Breast epithelium (tissue), 4 donors: ENCODE measurements at regions not wholly inside any gene's neighbourhood (a gene's known extent, or its start where the extent isn't known, plus 50 kb on each side); places are given as distances from the start of the nearest gene placed in this dataset.

ENCODE experiments used
- DNase-seq, 2 donors: peaks; one replicate each; pipeline ENCODE4 v3.0.0-alpha.2; 2019; ENCODE audit warnings: low spot score in 2 of 2
- H3K27ac ChIP-seq, 2 donors: fragments of 200-600 bp; sonication (generic) in 1 of 2; one replicate each; pipeline ENCODE4 v1.5.1; 2016 to 2019; ENCODE audit warnings: mild to moderate bottlenecking in 1 of 2
- H3K27me3 ChIP-seq, 2 donors: fragments of 200-600 bp; sonication (generic) in 1 of 2; one replicate each; pipeline versions ENCODE4 v1.5.1 to v1.6.0; 2017 to 2019; ENCODE audit warnings: control low read depth in 1 of 2, mild to moderate bottlenecking in 1 of 2
- H3K36me3 ChIP-seq: fragments of 200-600 bp; one replicate; pipeline ENCODE4 v1.5.1; 2019
- H3K4me1 ChIP-seq, 2 donors: fragments of 200-600 bp; sonication (generic); one replicate each; pipeline ENCODE4 v1.5.1; 2016 to 2019; ENCODE audit warnings: control low read depth in 1 of 2
- H3K4me3 ChIP-seq, 3 donors: fragments of 200-600 bp; sonication (generic); 1 replicate in 2 of 3; 2 replicates in 1 of 3; pipeline ENCODE4 v1.5.1; 2016 to 2019; ENCODE audit warnings: mild to moderate bottlenecking in 3 of 3, moderate library complexity in 2 of 3
- H3K9me3 ChIP-seq, 2 donors: fragments of 200-600 bp; sonication (generic) in 1 of 2; one replicate each; pipeline ENCODE4 v1.5.1; 2016 to 2019; ENCODE audit warnings: control low read depth in 1 of 2
- POLR2A ChIP-seq: fragments of 450-650 bp; IDR thresholded peaks from one replicate; pipeline ENCODE4 v1.6.1; 2016; ENCODE audit warnings: antibody characterized with exemption, mild to moderate bottlenecking, moderate library complexity
- POLR2AphosphoS5 ChIP-seq, 3 donors: sonication (generic); formaldehyde crosslinking; IDR thresholded peaks; one replicate each; pipeline ENCODE4 v1.6.1; 2017; ENCODE audit warnings: antibody characterized with exemption in 3 of 3
- intact Hi-C: fragments of 100-400 bp; cut with DNase I; formaldehyde crosslinking; loops from one replicate; pipeline ENCODE4 v1.15.1; 2023; ENCODE audit warnings: low total_unique reads
- TF ChIP-seq, protein P1 (sequence below), 3 donors: fragments of 450-650 bp; IDR thresholded peaks; one replicate each; pipeline ENCODE4 v1.5.1; 2016 to 2017; ENCODE audit warnings: antibody characterized with exemption in 3 of 3, mild to moderate bottlenecking in 3 of 3, moderate library complexity in 3 of 3

DNA sequence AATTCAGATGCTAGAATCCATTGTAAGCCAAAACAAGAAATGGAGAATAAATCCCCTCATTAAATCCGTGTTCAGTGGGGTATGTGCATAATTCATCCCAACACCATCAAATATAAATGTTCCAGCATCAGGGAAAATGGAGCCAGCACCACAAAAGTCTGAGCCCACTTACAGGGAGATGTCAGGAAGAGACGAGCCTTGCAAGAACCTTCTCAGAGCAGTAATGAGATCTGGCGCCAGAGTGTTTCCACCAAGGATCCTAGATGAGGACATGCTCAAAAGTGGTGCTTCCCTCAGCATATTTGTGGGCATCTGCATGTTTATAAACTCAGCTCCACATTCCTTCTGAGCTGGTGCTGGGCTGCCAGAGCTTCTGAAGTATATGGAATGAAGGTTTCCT is 541.9 kb upstream of the C16orf82 start:
- H3K36me3 ChIP-seq = no peaks in the 10 kb centered on the region
- no peaks in the 10 kb centered on the region for H3K4me1 ChIP-seq
- TF ChIP-seq POLR2AphosphoS5 (IDR thresholded peaks at IDR 0.05) (no peak), POLR2A (no peak)
- TF ChIP-seq, protein P1, sequence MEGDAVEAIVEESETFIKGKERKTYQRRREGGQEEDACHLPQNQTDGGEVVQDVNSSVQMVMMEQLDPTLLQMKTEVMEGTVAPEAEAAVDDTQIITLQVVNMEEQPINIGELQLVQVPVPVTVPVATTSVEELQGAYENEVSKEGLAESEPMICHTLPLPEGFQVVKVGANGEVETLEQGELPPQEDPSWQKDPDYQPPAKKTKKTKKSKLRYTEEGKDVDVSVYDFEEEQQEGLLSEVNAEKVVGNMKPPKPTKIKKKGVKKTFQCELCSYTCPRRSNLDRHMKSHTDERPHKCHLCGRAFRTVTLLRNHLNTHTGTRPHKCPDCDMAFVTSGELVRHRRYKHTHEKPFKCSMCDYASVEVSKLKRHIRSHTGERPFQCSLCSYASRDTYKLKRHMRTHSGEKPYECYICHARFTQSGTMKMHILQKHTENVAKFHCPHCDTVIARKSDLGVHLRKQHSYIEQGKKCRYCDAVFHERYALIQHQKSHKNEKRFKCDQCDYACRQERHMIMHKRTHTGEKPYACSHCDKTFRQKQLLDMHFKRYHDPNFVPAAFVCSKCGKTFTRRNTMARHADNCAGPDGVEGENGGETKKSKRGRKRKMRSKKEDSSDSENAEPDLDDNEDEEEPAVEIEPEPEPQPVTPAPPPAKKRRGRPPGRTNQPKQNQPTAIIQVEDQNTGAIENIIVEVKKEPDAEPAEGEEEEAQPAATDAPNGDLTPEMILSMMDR (IDR thresholded peaks at IDR 0.05) = no peak
- no peak overlapping the region for H3K4me3 ChIP-seq
- H3K9me3 ChIP-seq = no peaks in the 10 kb centered on the region
- no peaks in the 10 kb centered on the region for H3K27me3 ChIP-seq
- no peak for DNase-seq
- intact Hi-C loops = no loop called here
- no peak overlapping the region for H3K27ac ChIP-seq

DNA sequence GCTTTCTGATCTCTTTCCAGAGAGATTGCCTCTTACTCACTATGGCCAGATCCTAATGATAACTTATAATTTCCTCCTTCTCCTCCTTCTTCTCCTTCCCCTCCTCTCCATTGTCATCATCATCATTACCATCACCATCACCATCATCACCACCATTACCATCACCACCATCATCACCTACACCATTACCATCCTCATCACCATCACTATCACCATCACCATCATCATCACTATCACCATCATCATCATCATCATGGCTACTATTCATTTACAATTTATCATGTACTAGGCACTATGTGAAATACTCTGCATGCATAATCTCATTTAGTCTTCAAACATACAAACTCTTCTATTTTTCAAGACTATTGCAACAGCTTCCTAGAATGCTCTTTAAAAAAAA is 540.9 kb upstream of the C16orf82 start:
- intact Hi-C loops = no loop called here
- no peaks in the 10 kb centered on the region for H3K4me1 ChIP-seq
- TF ChIP-seq, protein P1 (IDR thresholded peaks at IDR 0.05) = no peak
- TF ChIP-seq POLR2A (no peak), POLR2AphosphoS5 (IDR thresholded peaks at IDR 0.05) (no peak)
- H3K27me3 ChIP-seq = no peaks in the 10 kb centered on the region
- no peak for DNase-seq
- H3K36me3 ChIP-seq = no peaks in the 10 kb centered on the region
- no peak overlapping the region for H3K4me3 ChIP-seq
- H3K27ac ChIP-seq = no peak overlapping the region
- no peaks in the 10 kb centered on the region for H3K9me3 ChIP-seq

DNA sequence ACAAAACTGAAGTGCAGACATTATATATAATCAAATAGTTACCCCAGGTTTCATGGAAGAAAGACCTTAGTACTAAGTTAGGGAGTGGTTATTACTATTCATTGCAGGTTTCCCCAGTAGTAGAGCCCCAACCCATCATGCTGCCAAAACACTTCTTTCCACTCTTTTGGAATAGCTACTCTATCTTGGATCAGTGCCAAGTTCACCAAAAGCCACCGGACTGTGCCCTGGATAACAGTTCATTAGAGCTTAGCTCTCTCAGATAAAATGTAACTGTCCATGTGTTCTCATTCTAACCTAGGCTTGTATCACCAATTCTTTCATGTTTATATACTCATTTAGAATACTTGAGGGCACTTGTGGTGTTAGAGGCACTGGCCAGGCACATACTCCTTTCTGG is 540.1 kb upstream of the C16orf82 start:
- H3K4me3 ChIP-seq = no peak overlapping the region
- no peaks in the 10 kb centered on the region for H3K36me3 ChIP-seq
- intact Hi-C loops = no loop called here
- no peak for DNase-seq
- no peaks in the 10 kb centered on the region for H3K27me3 ChIP-seq
- H3K4me1 ChIP-seq = no peaks in the 10 kb centered on the region
- no peaks in the 10 kb centered on the region for H3K9me3 ChIP-seq
- no peak overlapping the region for H3K27ac ChIP-seq
- TF ChIP-seq POLR2A (no peak), POLR2AphosphoS5 (IDR thresholded peaks at IDR 0.05) (no peak)
- TF ChIP-seq, protein P1 (IDR thresholded peaks at IDR 0.05) = no peak

DNA sequence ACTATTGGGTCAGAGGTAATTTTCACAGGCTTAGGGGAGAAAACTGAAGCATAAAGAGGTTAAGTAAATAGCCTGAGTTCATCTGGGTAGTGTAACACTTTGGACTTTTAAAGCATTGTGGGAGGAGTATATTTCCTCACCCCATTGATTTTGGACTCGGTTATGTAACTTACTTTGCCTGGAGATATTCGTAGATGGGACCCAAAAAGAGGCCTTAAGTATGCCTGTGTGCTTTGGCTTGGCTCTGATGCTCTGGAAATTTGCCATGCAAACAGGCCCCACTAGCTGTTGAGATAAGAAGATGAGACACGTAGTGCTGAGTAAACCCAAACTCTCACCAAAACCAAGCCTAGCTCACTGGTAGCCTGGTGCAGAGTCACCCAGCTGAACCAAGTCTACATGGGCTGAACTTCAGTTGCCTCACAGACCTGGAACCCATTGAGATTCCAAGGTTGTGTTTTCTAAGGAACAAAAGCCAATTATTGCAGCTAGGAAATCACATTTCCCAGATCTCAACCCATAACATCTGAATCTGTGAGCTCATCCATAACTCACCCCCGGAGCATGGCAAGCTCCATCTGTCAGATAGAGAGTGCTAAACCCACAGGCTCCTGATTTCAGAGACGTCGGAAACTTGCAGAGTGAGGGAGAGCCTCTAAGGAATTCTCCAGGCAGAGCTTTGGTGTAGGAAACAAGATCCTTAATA is 536.0 kb upstream of the C16orf82 start:
- no peaks in the 10 kb centered on the region for H3K4me1 ChIP-seq

DNA sequence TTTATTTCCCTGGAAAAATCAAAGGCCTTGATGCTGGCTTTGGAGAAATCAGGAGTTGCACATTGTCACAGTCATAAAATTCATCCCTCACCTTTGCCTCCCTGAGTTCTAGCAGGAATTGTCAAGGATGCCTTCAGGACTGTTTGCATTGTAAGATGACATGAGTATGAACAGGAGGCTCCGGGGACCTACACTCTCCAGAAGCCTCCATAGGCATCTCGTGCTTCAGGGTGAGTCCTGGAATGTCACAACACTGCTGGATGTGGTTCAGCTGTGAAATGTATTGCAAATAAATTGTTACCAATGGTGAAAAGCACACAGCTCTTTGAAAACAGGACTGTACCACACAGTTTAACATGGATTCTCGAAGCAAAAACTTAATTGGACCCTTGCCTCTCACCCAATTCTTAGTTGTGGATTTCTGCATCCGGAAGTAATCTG is 535.4 kb upstream of the C16orf82 start:
- H3K36me3 ChIP-seq = no peaks in the 10 kb centered on the region
- TF ChIP-seq POLR2AphosphoS5 (IDR thresholded peaks at IDR 0.05) (no peak), POLR2A (no peak)
- TF ChIP-seq, protein P1 (IDR thresholded peaks at IDR 0.05) = no peak
- no peaks in the 10 kb centered on the region for H3K4me1 ChIP-seq
- no peaks in the 10 kb centered on the region for H3K9me3 ChIP-seq
- intact Hi-C loops = loop anchor here (5.0 kb wide), 1 partner anchor 436 kb away; no protein-coding TSS in a partner anchor
- H3K27me3 ChIP-seq = no peaks in the 10 kb centered on the region
- no peak for DNase-seq
- no peak overlapping the region for H3K27ac ChIP-seq
- H3K4me3 ChIP-seq = no peak overlapping the region

More for the DNA sequence above, 536.0 kb upstream of the C16orf82 start:
- Histone ChIP-seq H3K27me3 (no peaks in the 10 kb centered on the region), H3K36me3 (no peaks in the 10 kb centered on the region), H3K4me3 (no peak overlapping the region), H3K27ac (no peak overlapping the region), H3K9me3 (no peaks in the 10 kb centered on the region)
- intact Hi-C loops = loop anchor here (5.0 kb wide), 1 partner anchor 437 kb away; no protein-coding TSS in a partner anchor
- TF ChIP-seq POLR2AphosphoS5 (IDR thresholded peaks at IDR 0.05) = no peak
- TF ChIP-seq POLR2A = no peak
- TF ChIP-seq, protein P1 (IDR thresholded peaks at IDR 0.05) = no peak
- no peak for DNase-seq
